Naive thymus-derived CD4-positive, alpha-beta T cell (primary cell): ENCODE measurements at regions not wholly inside any gene's neighbourhood (a gene's known extent, or its start where the extent isn't known, plus 50 kb on each side); places are given as distances from the start of the nearest gene placed in this dataset.
A peak's percentile ranks its signal among the peaks of the same experiment; 100 is the strongest.

ENCODE experiments used
- ATAC-seq: fragments of 150-1000 bp; cut with Tn5 transposase; 2 replicates; pipeline ENCODE4 v1.10.0; 2021; ENCODE audit warnings: mild to moderate bottlenecking, moderate library complexity
- CTCF ChIA-PET: fragments of 350-600 bp; sonication (Branson Sonifier 250); formaldehyde crosslinking; loops from one replicate; lab custom pipeline; 2021; ENCODE audit warnings: antibody characterized with exemption; lab: Charles Lee
- POLR2A ChIA-PET: fragments of 350-600 bp; sonication (Branson Sonifier 250); formaldehyde crosslinking; loops from one replicate; lab custom pipeline; 2021; ENCODE audit warnings: antibody characterized with exemption, inconsistent platforms; lab: Charles Lee
- DNase-seq, 9 donors: peaks; one replicate each; pipeline versions ENCODE4 v3.0.0 to v3.0.0-alpha.2; 2020 to 2022; ENCODE audit warnings: mixed read lengths in 1 of 9
- H3K27ac ChIP-seq: one replicate; pipeline ENCODE4 v1.7.0; 2013; ENCODE audit warnings: mild to moderate bottlenecking, low read depth, low read length, moderate library complexity
- H3K27me3 ChIP-seq, 2 donors: one replicate each; pipeline ENCODE4 v1.7.0; 2013; ENCODE audit warnings: low read length in 2 of 2, mild to moderate bottlenecking in 2 of 2, moderate library complexity in 2 of 2; ENCODE audit not compliant: control insufficient read depth in 2 of 2, insufficient read depth in 2 of 2
- H3K36me3 ChIP-seq, 3 experiments: 1 replicate in 2 of 3; 2 replicates in 1 of 3; pipeline ENCODE4 v1.7.0; 2013; ENCODE audit warnings: low read length in 3 of 3, mild to moderate bottlenecking in 3 of 3, moderate library complexity in 1 of 3; ENCODE audit not compliant: insufficient read depth in 3 of 3, control insufficient read depth in 2 of 3
- H3K4me1 ChIP-seq, 2 donors: one replicate each; pipeline ENCODE4 v1.7.0; 2013; ENCODE audit warnings: low read length in 2 of 2, mild to moderate bottlenecking in 2 of 2, moderate library complexity in 1 of 2; ENCODE audit not compliant: control insufficient read depth in 2 of 2, insufficient read depth in 2 of 2
- H3K4me3 ChIP-seq: 2 replicates; pipeline ENCODE4 v1.7.0; 2013; ENCODE audit warnings: mild to moderate bottlenecking, low read length
- H3K9me3 ChIP-seq, 3 experiments: 1 replicate in 2 of 3; 2 replicates in 1 of 3; pipeline ENCODE4 v1.7.0; 2013; ENCODE audit warnings: low read length in 3 of 3; ENCODE audit not compliant: control insufficient read depth in 2 of 3
- H3K27ac Mint-ChIP-seq, 9 donors: one replicate each; pipeline ENCODE4 v1.8.0; 2020 to 2022; ENCODE audit warnings: mixed read lengths in 9 of 9, mild to moderate bottlenecking in 8 of 9, moderate library complexity in 5 of 9, inconsistent platforms in 2 of 9
- H3K27me3 Mint-ChIP-seq, 5 donors: one replicate each; pipeline ENCODE4 v1.8.0; 2021 to 2022; ENCODE audit warnings: mixed read lengths in 5 of 5, mild to moderate bottlenecking in 1 of 5
- H3K36me3 Mint-ChIP-seq, 5 donors: one replicate each; pipeline ENCODE4 v1.8.0; 2020 to 2022; ENCODE audit warnings: mixed read lengths in 5 of 5, mild to moderate bottlenecking in 3 of 5, inconsistent platforms in 1 of 5
- H3K4me1 Mint-ChIP-seq, 7 donors: one replicate each; pipeline ENCODE4 v1.8.0; 2020 to 2022; ENCODE audit warnings: mixed read lengths in 7 of 7, mild to moderate bottlenecking in 3 of 7, inconsistent platforms in 1 of 7
- H3K4me3 Mint-ChIP-seq, 10 donors: one replicate each; pipeline ENCODE4 v1.8.0; 2020 to 2022; ENCODE audit warnings: mild to moderate bottlenecking in 10 of 10, mixed read lengths in 10 of 10, moderate library complexity in 6 of 10, inconsistent platforms in 2 of 10
- H3K9me3 Mint-ChIP-seq, 11 donors: one replicate each; pipeline ENCODE4 v1.8.0; 2020 to 2022; ENCODE audit warnings: mixed read lengths in 11 of 11, mild to moderate bottlenecking in 4 of 11, inconsistent platforms in 1 of 11, moderate library complexity in 1 of 11
- intact Hi-C, 2 donors: fragments of 100-400 bp; cut with micrococcal nuclease; formaldehyde crosslinking; loops; one replicate each; pipeline ENCODE4 v1.15.1; 2023

GRCh38 chr12:92446083-92446460 is 256.7 kb upstream of the PLEKHG7 start:
- Mint-ChIP-seq H3K36me3 (peaks cover 0 to 22% (median under 1%) of the 10 kb centered on the region in 5 donors), H3K4me3 (peak overlapping the region in 2 of 10 donors; percentile 16 to 37), H3K4me1 (peaks cover 10 to 35% (median 24%) of the 10 kb centered on the region in 7 donors), H3K27ac (peak overlapping the region in 1 of 9 donors; percentile 36), H3K9me3 (peaks cover 0 to 28% (median 4%) of the 10 kb centered on the region in 11 donors), H3K27me3 (peaks cover 0 to 3% (median 0%) of the 10 kb centered on the region in 5 donors)
- Histone ChIP-seq H3K27ac (no peak overlapping the region), H3K27me3 (no peaks in the 10 kb centered on the region), H3K36me3 (no peaks in the 10 kb centered on the region), H3K4me1 (peaks cover 0 to 12% of the 10 kb centered on the region in 2 donors), H3K4me3 (no peak overlapping the region), H3K9me3 (no peaks in the 10 kb centered on the region)
- no peak for ATAC-seq
- no peak for DNase-seq
- intact Hi-C loops = no loop called here
- POLR2A ChIA-PET = no interaction called here
- CTCF ChIA-PET = no interaction called here

GRCh38 chr12:92445253-92446082 is 257.3 kb upstream of the PLEKHG7 start:
- Mint-ChIP-seq H3K4me3 (peak overlapping the region in 3 of 10 donors; percentile 16 to 37 (median 27)), H3K9me3 (peaks cover 0 to 25% (median 1%) of the 10 kb centered on the region in 11 donors), H3K36me3 (peaks cover 0 to 18% (median 0%) of the 10 kb centered on the region in 5 donors), H3K4me1 (peaks cover 10 to 36% (median 24%) of the 10 kb centered on the region in 7 donors), H3K27me3 (peaks cover 0 to 3% (median 0%) of the 10 kb centered on the region in 5 donors), H3K27ac (peak overlapping the region in 2 of 9 donors; percentile 34 to 36)
- H3K27ac ChIP-seq = no peak overlapping the region
- H3K9me3 ChIP-seq = no peaks in the 10 kb centered on the region
- no peaks in the 10 kb centered on the region for H3K27me3 ChIP-seq
- peaks cover 0 to 12% of the 10 kb centered on the region in 2 donors for H3K4me1 ChIP-seq
- CTCF ChIA-PET = interaction anchor here (0.6 kb wide), 1 partner anchor 220 kb away, joined by 3 read pairs; no protein-coding TSS in a partner anchor
- intact Hi-C loops = no loop called here
- peak; percentile 34 for ATAC-seq
- H3K4me3 ChIP-seq = no peak overlapping the region
- POLR2A ChIA-PET = interaction anchor here (0.6 kb wide), 1 partner anchor 153 kb away, joined by 3 read pairs; no protein-coding TSS in a partner anchor
- H3K36me3 ChIP-seq = no peaks in the 10 kb centered on the region
- DNase-seq = no peak

GRCh38 chr12:92444763-92445162 is 258.0 kb upstream of the PLEKHG7 start:
- DNase-seq (no peak), ATAC-seq (peak; percentile 87)
- Mint-ChIP-seq H3K4me3 (no peak overlapping the region), H3K36me3 (peaks cover 0 to 18% (median 0%) of the 10 kb centered on the region in 5 donors), H3K9me3 (peaks cover 0 to 22% (median 0%) of the 10 kb centered on the region in 11 donors), H3K27ac (no peak overlapping the region), H3K4me1 (peaks cover 10 to 37% (median 24%) of the 10 kb centered on the region in 7 donors), H3K27me3 (peaks cover 0 to 3% (median 0%) of the 10 kb centered on the region in 5 donors)
- H3K9me3 ChIP-seq = no peaks in the 10 kb centered on the region
- intact Hi-C loops = no loop called here
- H3K27me3 ChIP-seq = no peaks in the 10 kb centered on the region
- no peaks in the 10 kb centered on the region for H3K36me3 ChIP-seq
- ChIA-PET CTCF (no interaction called here), POLR2A (no interaction called here)
- no peak overlapping the region for H3K4me3 ChIP-seq
- peaks cover 0 to 12% of the 10 kb centered on the region in 2 donors for H3K4me1 ChIP-seq
- no peak overlapping the region for H3K27ac ChIP-seq

- Histone ChIP-seq H3K27ac (no peak overlapping the region), H3K4me3 (no peak overlapping the region), H3K36me3 (no peaks in the 10 kb centered on the region), H3K4me1 (peaks cover 0 to 12% of the 10 kb centered on the region in 2 donors), H3K27me3 (no peaks in the 10 kb centered on the region), H3K9me3 (no peaks in the 10 kb centered on the region)
- ChIA-PET POLR2A (no interaction called here), CTCF (interaction anchor here (1.0 kb wide), 1 partner anchor 565 kb away, joined by 3 read pairs; no protein-coding TSS in a partner anchor)
- Mint-ChIP-seq H3K36me3 (peaks cover 0 to 17% (median 0%) of the 10 kb centered on the region in 5 donors), H3K4me1 (peaks cover 11 to 49% (median 27%) of the 10 kb centered on the region in 7 donors), H3K4me3 (no peak overlapping the region), H3K27ac (peak overlapping the region in 2 of 9 donors; percentile 35 to 53), H3K9me3 (peaks cover 0 to 18% (median 0%) of the 10 kb centered on the region in 11 donors), H3K27me3 (peaks cover 0 to 3% (median 0%) of the 10 kb centered on the region in 5 donors)
- no peak for ATAC-seq
- intact Hi-C loops = no loop called here
- no peak for DNase-seq
Observed at GRCh38 chr12:92442782-92443181, 260.0 kb upstream of the PLEKHG7 start.

GRCh38 chr12:92440072-92440471 is 262.7 kb upstream of the PLEKHG7 start:
- Histone ChIP-seq H3K27me3 (no peaks in the 10 kb centered on the region), H3K4me1 (peaks cover 0 to 7% of the 10 kb centered on the region in 2 donors), H3K9me3 (no peaks in the 10 kb centered on the region), H3K4me3 (no peak overlapping the region), H3K36me3 (no peaks in the 10 kb centered on the region), H3K27ac (no peak overlapping the region)
- H3K27me3 Mint-ChIP-seq = peaks cover 0 to 3% (median 0%) of the 10 kb centered on the region in 5 donors
- H3K27ac Mint-ChIP-seq = no peak overlapping the region
- H3K36me3 Mint-ChIP-seq = peaks cover 0 to 14% (median 0%) of the 10 kb centered on the region in 5 donors
- ATAC-seq (no peak), DNase-seq (no peak)
- CTCF ChIA-PET = no interaction called here
- no peak overlapping the region for H3K4me3 Mint-ChIP-seq
- POLR2A ChIA-PET = interaction anchor here (1.5 kb wide), 1 partner anchor 11 kb away, joined by 4 read pairs; no protein-coding TSS in a partner anchor
- intact Hi-C loops = loop anchor here in 1 of 2 donors (2.0 kb wide), 1 partner anchor 15 kb away; no protein-coding TSS in a partner anchor
- H3K9me3 Mint-ChIP-seq = peaks cover 0 to 19% (median 0%) of the 10 kb centered on the region in 11 donors
- H3K4me1 Mint-ChIP-seq = peaks cover 8 to 44% (median 21%) of the 10 kb centered on the region in 7 donors

- no peak overlapping the region for H3K27ac Mint-ChIP-seq
- H3K27ac ChIP-seq = no peak overlapping the region
Observed at GRCh38 chr12:92439420-92439805, 263.4 kb upstream of the PLEKHG7 start.

More at GRCh38 chr12:92439420-92439805, 263.4 kb upstream of the PLEKHG7 start:
- H3K4me1 Mint-ChIP-seq = peaks cover 8 to 46% (median 20%) of the 10 kb centered on the region in 7 donors
- intact Hi-C loops = loop anchor here in 1 of 2 donors (2.0 kb wide), 1 partner anchor 15 kb away; no protein-coding TSS in a partner anchor
- Histone ChIP-seq H3K9me3 (no peaks in the 10 kb centered on the region), H3K4me1 (peaks cover 0 to 7% of the 10 kb centered on the region in 2 donors), H3K4me3 (no peak overlapping the region), H3K36me3 (no peaks in the 10 kb centered on the region), H3K27me3 (no peaks in the 10 kb centered on the region)
- CTCF ChIA-PET = no interaction called here
- POLR2A ChIA-PET = interaction anchor here (0.9 to 1.5 kb wide), 2 partner anchors 10 to 294 kb away, joined by 3 to 4 read pairs; partner anchors contain the start of gene BTG1
- H3K36me3 Mint-ChIP-seq = peaks cover 0 to 17% (median 0%) of the 10 kb centered on the region in 5 donors
- no peak for DNase-seq
- ATAC-seq = no peak
- peaks cover 0 to 3% (median 0%) of the 10 kb centered on the region in 5 donors for H3K27me3 Mint-ChIP-seq
- H3K9me3 Mint-ChIP-seq = peaks cover 0 to 22% (median 0%) of the 10 kb centered on the region in 11 donors
- H3K4me3 Mint-ChIP-seq = no peak overlapping the region
